Stimulated activated CD8-positive, alpha-beta memory T cell treated with anti-CD3 and anti-CD28 coated beads, Interleukin-7, amount 100 ng/mL, for 1 hour (primary cell): ENCODE measurements at regions not wholly inside any gene's neighbourhood (a gene's known extent, or its start where the extent isn't known, plus 50 kb on each side); places are given as distances from the start of the nearest gene placed in this dataset.
"Not testable (repeated sequence)": the region's sequence is repeated elsewhere in the genome, so short reads cannot be mapped to it uniquely, and the experiment has no call there.

Source experiments
- DNase-seq, 2 donors: peaks; one replicate each; pipeline ENCODE4 v3.0.0-alpha.2; 2020; ENCODE audit warnings: low read depth in 2 of 2

DNA sequence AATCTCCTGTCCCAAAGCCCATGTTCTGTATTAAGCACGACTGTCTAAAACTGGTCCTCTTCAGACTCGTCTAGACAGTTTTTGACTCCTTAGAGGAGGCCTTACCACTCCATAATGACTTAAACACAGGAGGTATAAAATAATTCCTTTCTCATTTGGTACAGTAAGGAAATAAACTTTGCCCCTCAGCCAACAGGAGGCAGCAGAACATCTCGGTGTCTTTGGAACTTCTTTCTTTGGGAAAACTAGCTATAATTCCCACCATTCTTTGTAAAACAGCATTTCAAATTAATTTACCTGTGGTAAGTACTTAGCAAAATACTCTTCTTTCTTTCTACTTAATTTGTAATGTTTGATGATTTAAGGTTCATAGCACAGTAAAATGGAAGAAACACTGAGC, 292.7 kb upstream of the G2E3 start:
- DNase-seq = no peak

DNA sequence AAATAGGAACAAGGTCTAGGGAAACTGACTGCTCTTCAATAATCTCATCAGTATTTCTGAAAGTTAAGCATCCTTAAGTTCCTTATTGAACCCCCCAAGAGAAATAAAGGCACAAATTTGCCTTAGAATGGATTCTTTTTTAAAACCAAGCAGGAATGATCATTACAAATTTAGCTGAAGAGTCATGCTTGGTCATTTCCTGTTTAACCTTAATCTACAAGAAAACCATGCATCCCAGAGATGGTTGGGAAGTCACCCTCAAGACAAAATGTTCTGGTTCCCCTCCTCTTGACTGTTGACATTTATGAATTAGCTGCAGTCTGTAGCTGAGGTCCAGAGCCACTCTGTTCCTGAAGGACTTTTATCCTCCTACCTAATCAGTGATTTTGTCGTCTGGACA, 291.8 kb upstream of the G2E3 start:
- DNase-seq = no peak

GRCh38 chr14:30270200-30271161, 288.5 kb upstream of the G2E3 start:
- DNase-seq = peak in 1 of 2 donors; percentile 3

DNA sequence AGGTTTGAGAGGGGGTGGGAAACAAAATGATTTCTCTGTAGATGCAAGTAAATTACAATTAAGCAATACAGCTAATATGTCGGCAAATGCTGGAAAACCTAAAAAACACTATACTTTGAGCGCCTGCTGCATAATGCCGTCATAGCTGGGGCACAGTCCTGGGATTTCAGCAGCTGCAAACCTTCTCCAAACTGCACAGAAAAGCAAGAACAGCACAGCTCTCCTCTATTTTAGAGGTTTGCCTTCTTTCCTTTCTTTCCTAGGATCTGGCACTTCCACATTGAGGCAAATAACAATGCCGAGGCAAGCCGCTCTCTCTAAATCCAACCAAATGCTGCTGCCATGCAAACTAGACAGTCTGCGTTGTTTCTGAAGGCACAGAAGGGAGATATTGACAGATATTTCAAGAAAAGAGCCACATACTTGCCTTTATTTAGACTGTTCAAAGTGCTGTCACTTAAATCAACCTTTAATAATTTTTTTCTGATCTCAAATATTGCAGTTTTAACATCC, 287.1 kb upstream of the G2E3 start:
- DNase-seq = no peak

GRCh38 chr14:30272848-30273832, 285.8 kb upstream of the G2E3 start:
- DNase-seq = no peak

GRCh38 chr14:30275604-30276003, 283.4 kb upstream of the G2E3 start:
- DNase-seq = no peak

DNA sequence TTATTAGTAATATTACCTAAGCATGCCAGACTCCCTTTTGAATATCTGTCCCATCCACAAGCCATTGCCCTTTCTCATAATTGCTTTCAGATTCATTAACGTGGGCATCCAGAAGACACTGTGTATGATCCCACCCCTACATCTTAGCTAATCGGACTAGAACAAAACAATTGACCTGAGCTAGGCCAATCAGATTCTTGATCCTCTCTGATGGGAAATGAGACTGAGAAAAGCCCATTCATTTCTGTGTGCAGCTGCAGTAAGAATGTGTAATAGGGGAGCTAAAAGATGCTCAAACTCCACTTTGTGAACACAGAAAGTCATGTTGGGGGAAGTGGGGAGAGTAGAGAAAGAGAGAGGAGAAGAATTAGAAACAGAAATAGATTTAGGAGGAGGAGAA, 281.7 kb upstream of the G2E3 start:
- no peak for DNase-seq

DNA sequence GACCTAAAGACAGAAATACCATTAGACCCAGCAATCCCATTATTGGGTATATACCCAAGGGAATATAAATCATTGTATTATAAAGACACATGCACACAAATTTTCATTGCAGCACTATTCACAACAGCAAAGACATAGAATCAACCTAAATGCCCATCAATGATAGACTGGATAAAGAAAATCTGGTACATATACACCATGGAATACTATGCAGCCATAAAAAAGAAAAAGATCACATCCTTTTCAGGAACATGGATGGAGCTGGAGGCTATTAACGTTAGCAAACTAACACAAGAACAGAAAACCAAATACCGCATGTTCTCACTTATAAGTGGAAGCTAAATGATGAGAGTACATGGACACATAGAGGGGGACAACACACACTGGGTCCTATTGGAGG, 280.1 kb upstream of the G2E3 start:
- not testable (repeated sequence) for DNase-seq

DNA sequence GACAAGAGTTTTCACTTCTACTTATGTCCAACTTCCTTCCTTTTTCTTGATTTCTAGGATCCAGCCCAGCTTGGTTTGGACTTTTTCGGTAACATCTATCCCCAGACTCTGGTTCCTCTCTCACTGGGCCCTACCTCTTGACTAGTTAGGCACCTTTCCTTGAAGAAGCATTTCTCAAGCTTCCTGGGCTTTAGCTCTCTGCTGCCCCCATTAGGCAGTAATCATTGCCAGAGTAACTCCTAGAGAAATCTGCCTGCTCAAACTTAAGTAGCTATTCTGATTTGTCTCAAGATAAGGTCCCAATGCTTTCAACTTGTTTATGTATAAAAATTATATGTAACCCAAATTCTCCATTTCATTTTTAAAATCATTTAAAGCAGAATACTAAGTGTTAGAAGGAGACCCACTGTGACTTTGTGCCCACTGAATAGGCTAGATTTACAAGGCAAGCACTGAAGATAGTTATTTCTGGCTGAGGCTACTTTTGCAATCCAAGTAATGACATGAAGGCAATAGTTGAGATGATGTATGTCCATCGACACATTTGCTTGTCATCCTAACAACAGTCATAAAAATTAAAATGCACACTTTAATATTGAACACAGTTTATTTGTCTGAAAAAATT, 275.0 kb upstream of the G2E3 start:
- DNase-seq = no peak

- DNase-seq = no peak
Observed at GRCh38 chr14:30284808-30285207, 274.1 kb upstream of the G2E3 start.

GRCh38 chr14:30287579-30288445, 271.1 kb upstream of the G2E3 start:
- no peak for DNase-seq

- no peak for DNase-seq
Observed at GRCh38 chr14:30290001-30290400, 269.0 kb upstream of the G2E3 start.

- no peak for DNase-seq
Observed at GRCh38 chr14:30291216-30291615, 267.7 kb upstream of the G2E3 start.

DNA sequence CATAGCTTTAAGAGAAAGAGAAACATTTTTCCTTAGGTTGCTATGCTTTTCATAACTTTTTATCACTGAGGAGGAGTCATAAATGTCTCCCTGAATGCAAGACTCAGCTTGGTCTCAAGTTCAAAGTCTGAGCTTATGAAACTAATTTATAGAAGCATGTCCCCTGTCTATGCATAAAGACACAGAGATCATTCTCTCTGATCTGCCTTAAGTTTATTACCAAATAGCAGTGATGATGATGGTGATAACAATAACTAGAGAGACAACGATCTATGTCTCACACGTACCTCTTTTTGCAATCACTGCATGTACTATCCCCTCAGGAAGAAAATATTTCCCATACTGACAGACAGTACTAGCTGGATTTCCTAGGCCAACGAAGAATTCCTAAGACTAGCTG, 266.4 kb upstream of the G2E3 start:
- no peak for DNase-seq

DNA sequence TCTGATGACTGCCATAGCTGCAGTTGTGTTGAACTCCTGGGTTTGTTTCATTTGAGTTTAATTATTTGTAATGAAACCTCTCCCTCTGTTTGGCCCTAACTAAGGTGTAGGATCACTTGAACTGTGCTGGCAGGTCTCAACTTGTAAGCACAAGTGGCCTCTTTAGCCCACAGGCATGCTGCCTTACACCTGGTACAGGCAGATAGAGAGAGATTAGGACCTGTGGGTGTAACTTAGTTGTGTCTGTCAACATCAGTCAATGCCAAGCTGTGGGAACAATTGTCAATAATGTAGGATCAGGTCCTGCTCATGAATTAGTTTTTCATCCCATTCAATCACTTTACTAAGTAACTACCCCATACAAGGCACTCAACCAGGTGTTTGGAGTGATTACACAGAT, 263.0 kb upstream of the G2E3 start:
- no peak for DNase-seq

DNA sequence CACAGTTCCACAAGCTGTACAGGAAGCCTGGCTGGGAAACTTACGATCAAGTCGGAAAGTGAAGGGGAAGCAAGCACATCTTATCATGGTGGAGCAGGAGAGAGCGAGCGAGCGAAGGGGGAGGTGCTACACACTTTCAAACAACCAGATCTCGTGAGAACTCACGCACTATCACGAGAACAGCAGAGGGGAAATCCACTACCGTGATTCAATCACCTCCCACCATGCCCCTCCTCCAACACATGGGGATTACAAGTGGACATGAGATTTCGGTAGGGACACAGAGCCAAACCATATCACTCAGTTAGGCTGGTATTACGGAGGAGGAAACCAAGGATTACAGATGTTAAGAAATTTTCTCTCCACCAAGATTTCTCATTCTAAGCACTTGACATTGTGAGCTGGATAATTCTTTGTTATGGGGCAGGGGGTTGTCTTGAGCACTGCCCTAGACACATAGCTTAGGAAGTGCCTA, 262.0 kb upstream of the G2E3 start:
- DNase-seq = no peak

GRCh38 chr14:30297876-30298795, 260.8 kb upstream of the G2E3 start:
- DNase-seq = no peak

- DNase-seq = no peak
Observed at GRCh38 chr14:30299915-30300314, 259.0 kb upstream of the G2E3 start.

DNA sequence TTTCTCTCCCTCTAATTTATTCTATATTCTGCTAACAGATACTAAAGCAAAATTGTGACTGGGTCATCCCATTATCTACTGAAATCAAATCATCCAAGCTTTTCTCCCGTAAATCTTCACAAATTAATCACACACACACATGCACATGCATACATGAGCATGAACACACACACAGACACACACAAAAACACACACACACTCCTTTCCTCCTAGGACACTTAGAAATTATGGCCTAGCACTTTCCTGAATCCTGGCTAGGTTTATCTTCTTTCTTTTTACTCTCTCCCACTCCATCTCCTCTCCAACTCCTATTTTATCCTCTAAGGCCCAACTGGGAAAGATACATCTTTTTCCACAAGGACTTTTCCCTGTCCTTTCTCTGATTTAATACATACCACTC, 255.6 kb upstream of the G2E3 start:
- DNase-seq = no peak

GRCh38 chr14:30305346-30305745, 253.6 kb upstream of the G2E3 start:
- no peak for DNase-seq
